ENCODE measurements at regions not wholly inside any gene's neighbourhood (a gene's known extent, or its start where the extent isn't known, plus 50 kb on each side); places are given as distances from the start of the nearest gene placed in this dataset.

- Histone ChIP-seq H3K27ac (no peak overlapping the region), H3K4me3 (no peak overlapping the region), H3K36me3 (no peaks in the 10 kb centered on the region), H3K4me1 (no peaks in the 10 kb centered on the region), H3K9me3 (no peaks in the 10 kb centered on the region), H3K27me3 (no peaks in the 10 kb centered on the region)
- intact Hi-C loops (cut with DNase I), result no loop called here
- DNase-seq, result no peak
- no peak for ATAC-seq
- 85 to 92% (median 90%) methylated on average over 5 of the region's 5 CpGs for WGBS, 4 donors
- TF ChIP-seq POLR2A (IDR thresholded peaks at IDR 0.05) (no peak), CTCF (IDR thresholded peaks at IDR 0.05) (no peak)
These were observed 854.2 kb upstream of the AUTS2 start for GRCh38 chr7:68744036-68744435.

DNA sequence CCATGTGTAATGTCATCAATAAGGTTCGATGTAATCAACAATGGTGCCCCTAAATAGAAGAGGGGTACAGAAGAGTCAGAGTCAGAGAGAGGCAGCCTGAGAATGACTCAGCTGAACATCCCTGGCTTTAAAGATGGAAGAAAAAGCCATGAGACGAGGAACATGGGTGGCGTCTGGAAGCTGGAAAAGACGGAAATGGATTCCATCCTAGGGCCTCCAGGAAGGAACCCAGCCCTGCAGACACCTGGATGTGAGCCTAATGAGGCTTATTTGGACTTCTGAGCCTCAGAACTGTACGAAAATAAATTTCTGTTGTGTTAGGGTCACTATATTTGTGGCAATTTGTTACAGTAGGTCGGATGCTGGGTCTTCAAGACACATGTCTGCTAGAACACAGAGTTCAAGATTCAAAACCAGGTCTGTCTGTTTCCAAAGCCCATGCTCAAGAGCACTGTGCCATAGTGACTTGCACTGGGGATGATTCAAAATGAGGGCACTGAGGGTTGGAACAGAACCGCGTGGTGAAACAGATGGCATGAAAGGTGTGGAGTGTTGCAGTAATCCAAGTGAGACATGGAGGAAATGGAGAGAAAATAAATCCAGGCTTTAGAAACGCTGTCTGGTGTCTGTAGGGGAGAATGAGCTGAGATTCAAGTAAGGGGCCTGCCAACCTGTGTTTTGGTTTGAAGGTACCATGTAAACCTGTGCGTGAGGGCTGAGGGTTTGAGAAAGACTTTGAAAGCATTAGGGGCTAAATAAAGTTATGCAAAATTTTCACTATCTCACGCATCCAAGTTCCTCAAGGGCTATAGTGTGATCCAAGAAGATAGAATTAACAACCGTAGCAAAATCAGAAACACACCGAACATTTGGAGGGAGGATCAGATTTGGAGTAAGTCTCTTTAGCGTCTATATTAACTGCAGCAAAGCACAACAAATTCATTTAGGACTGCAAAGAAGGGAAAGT is 849.1 kb upstream of the AUTS2 start:
- H3K36me3 ChIP-seq, result no peaks in the 10 kb centered on the region
- WGBS, 4 donors, result 74 to 85% (median 82%) methylated on average over 14 of the region's 14 CpGs
- no peak for DNase-seq
- H3K9me3 ChIP-seq, result no peaks in the 10 kb centered on the region
- no peak for ATAC-seq
- peaks cover 0 to 7% (median 0%) of the 10 kb centered on the region in 9 donors for H3K27me3 ChIP-seq
- intact Hi-C loops (cut with DNase I), result no loop called here
- TF ChIP-seq CTCF (IDR thresholded peaks at IDR 0.05) (no peak), POLR2A (IDR thresholded peaks at IDR 0.05) (no peak)
- no peak overlapping the region for H3K4me3 ChIP-seq
- no peak overlapping the region for H3K27ac ChIP-seq
- H3K4me1 ChIP-seq, result no peaks in the 10 kb centered on the region

- peak in 1 of 5 donors; percentile 30 for DNase-seq
These were observed 845.6 kb upstream of the AUTS2 start for GRCh38 chr7:68752485-68753178.

More at GRCh38 chr7:68752485-68753178, 845.6 kb upstream of the AUTS2 start:
- Histone ChIP-seq H3K27me3 (peaks cover 0 to 7% (median 0%) of the 10 kb centered on the region in 9 donors), H3K4me1 (no peaks in the 10 kb centered on the region), H3K36me3 (no peaks in the 10 kb centered on the region), H3K27ac (no peak overlapping the region), H3K9me3 (no peaks in the 10 kb centered on the region), H3K4me3 (no peak overlapping the region)
- WGBS, 4 donors, result 62 to 80% (median 76%) methylated on average over 5 of the region's 5 CpGs
- peak in 1 of 4 donors; percentile 38 for ATAC-seq
- TF ChIP-seq POLR2A (IDR thresholded peaks at IDR 0.05) (no peak), CTCF (IDR thresholded peaks at IDR 0.05) (no peak)
- intact Hi-C loops (cut with DNase I), result no loop called here
